Activated CD4-positive, alpha-beta T cell treated with anti-CD3 and anti-CD28 coated beads for 1 hour (primary cell): ENCODE measurements at regions not wholly inside any gene's neighbourhood (a gene's known extent, or its start where the extent isn't known, plus 50 kb on each side); places are given as distances from the start of the nearest gene placed in this dataset.
"Not testable (repeated sequence)": the region's sequence is repeated elsewhere in the genome, so short reads cannot be mapped to it uniquely, and the experiment has no call there.

Source experiments
- DNase-seq: peaks from one replicate; pipeline ENCODE4 v3.0.0-alpha.2; 2020

- DNase-seq, result not testable (repeated sequence)
These were observed 155.3 kb downstream of the TMEM121 start for GRCh38 chr14:105681606-105682185.

- not testable (repeated sequence) for DNase-seq
These were observed 156.1 kb downstream of the TMEM121 start for GRCh38 chr14:105682442-105682841.

GRCh38 chr14:105682956-105683570, 156.7 kb downstream of the TMEM121 start:
- DNase-seq, result no peak

DNA sequence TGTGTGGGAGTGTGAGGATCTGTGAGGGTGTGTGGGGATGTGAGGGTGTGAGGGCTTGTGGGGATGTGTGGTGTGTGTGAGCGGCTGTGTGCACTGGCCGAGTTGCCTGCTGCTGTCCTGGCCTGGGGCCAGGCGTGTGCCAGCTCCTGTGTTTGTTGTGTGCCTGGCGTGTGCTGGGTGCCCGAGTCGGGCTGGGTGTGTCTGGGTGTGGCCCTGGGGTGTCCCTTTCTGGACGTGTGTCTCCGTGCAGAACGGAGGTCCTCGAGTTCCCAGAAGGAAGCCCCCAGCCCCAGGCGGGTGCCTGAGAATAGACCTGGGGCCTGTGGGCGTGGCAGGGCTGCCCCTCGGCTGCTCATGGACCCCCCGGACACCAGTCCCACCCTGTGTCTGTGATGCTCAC, 157.7 kb downstream of the TMEM121 start:
- DNase-seq, result not testable (repeated sequence)

GRCh38 chr14:105684597-105684996, 158.2 kb downstream of the TMEM121 start:
- not testable (repeated sequence) for DNase-seq

- DNase-seq, result no peak
These were observed 158.6 kb downstream of the TMEM121 start for GRCh38 chr14:105685003-105685402.

DNA sequence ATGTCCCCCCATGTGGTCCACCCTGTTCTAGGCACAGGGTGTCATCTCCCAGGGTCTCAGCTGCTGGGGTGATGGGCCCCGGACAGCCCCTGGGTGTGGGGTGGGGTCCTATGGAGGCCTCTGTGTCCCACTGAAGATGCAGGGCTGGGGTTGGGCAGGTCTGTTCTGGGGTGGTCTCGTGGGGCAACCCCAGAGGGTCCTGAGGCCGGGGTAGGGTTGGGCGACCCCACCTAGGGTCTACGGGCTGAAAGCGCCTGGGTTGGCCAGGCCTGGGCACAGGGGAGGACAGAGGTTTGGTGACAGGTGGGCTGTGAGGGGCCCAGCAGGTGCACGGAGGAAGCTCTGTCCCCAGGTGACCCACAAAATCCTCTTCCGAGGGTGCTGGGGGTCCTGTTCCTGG, 159.2 kb downstream of the TMEM121 start:
- not testable (repeated sequence) for DNase-seq

DNA sequence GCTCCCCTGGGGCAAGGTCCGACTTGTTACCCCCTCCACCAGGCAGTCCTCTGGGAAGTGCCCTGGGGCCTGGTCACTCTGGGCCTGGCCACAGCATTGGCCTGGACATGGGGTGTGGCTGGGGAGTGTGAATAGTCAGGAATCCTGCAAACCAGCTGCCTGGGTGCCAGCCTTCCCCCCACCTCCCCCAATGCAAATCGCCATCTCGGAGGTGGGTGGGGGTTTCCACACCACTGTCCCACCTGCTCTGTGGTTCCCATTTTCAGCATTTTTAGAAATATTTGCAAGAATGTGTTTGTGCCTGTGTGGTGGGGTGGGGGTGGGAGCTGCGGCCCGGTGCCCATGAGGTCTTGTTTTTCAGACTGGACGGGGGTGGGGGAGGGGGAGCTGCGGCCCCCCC, 159.7 kb downstream of the TMEM121 start:
- DNase-seq, result not testable (repeated sequence)

GRCh38 chr14:105686462-105687170, 160.2 kb downstream of the TMEM121 start:
- not testable (repeated sequence) for DNase-seq

GRCh38 chr14:105687171-105688022, 161.0 kb downstream of the TMEM121 start:
- not testable (repeated sequence) for DNase-seq

DNA sequence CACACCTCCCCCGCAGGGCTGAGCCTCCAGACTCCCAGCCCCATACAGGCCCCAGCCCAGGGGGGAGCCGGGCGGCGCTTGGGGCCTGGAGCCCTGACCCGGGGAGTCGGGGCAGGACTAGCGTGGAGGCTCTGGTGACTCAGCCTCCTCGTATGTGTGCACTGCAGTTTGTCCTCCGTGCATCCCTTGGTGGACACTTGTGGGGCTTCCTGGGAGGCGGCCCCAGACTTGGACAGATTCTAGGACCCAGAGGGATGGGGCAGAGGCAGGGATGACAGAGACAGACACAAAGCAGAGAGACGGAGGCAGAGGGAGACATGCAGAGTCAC, 161.6 kb downstream of the TMEM121 start:
- DNase-seq, result not testable (repeated sequence)

- not testable (repeated sequence) for DNase-seq
These were observed 162.4 kb downstream of the TMEM121 start for GRCh38 chr14:105688664-105689221.

GRCh38 chr14:105689722-105690121, 163.3 kb downstream of the TMEM121 start:
- DNase-seq, result no peak

DNA sequence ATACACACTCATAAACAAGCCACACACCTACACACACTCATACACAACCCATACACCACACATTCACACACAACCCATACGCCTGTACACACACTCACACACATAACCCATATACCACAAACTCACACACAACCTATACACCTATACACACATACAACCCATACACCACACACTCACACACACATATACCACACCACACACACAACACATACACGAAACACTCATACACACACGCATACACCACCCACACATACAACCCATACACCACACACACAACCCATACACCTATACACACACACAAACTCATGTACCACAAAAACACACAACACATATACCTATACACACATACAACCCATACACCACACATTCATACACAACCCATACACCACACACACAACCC, 164.3 kb downstream of the TMEM121 start:
- DNase-seq, result no peak

DNA sequence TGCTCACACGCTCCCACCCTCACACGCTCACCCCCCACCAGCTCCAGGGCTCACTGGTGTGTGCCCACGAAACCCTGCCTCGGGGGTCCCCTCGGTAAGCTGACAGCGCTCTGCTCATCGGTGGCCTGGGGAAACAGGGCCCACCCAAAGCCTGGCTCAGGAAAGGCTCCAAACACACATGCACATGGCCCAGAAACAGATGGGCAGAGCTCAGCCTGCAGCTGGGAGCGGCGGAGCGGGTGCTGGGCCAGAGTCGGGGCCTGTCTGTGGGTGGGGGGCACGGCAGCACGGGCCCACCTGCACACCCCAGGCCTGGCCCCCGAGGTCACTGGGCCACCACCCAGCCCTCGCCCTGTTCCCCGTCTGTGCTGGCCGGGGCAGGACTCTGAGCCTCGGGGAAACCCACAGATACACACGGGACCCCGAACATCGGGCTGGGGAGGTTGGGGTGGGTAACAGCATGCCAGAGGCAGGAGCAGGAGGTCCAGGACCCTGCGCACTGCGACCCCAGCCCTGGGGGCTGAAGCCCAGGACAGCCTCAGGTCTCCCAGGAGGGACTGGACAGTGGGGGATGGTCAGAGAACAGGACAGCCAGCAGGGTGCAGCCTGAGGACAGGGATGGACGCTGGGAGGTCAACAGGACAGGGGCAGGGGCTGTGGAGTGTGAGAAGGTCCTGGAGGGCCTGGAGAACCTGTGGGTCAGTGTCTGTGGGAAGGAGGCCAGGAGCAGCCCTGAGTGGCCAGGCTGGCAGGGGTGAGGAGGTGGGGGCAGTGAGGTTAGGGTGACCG, 165.1 kb downstream of the TMEM121 start:
- DNase-seq, result not testable (repeated sequence)

DNA sequence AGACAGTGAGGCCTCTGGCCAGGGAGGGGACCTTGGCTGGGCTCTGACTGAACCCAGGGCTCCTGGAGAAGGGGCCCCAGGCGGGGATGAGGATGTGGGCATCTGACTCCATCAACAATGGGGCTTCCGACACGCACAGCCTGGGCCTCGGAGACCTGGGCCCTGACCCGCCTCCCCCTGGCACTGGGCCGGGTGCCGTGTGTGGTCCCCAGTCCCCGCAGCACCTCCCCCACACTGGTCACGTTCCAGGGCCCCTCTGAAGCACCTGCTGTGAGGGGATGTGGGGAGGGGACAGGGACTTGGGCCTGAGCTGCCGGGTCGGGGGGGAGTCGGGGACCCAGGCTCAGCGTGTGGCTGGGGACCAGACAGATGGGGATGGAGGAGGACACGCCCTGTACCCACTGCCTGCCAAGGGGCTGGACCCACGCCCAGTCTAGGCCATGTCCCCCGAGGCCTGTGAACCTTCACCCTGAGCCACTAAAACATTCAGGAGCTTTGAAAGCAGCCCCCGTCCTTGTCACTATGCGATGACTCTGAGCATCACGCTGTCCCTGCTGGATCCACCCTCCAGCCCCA, 165.8 kb downstream of the TMEM121 start:
- not testable (repeated sequence) for DNase-seq

- DNase-seq, result no peak
These were observed 168.6 kb downstream of the TMEM121 start for GRCh38 chr14:105694961-105695360.

GRCh38 chr14:105696388-105696787, 170.0 kb downstream of the TMEM121 start:
- not testable (repeated sequence) for DNase-seq

DNA sequence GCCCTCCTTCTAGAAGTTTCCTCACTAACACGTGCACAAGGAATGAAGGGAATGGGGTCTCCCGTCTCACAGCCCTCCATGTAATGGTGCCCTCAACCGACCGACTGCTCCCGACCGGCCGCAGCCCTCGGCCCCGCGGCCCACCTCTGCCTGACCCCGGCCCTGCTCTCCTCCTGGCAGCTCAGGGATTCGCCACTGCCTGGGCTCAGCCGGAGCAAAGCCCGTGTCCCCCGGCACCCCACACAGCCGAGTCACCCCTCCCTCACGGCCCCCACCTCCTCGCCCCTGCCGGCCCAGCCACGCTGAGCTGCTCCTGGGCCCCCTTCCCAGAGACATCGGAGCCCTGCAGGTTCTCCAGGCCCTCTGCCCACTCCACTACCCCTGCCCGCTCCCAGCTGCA, 171.0 kb downstream of the TMEM121 start:
- DNase-seq, result not testable (repeated sequence)

- not testable (repeated sequence) for DNase-seq
These were observed 171.6 kb downstream of the TMEM121 start for GRCh38 chr14:105697955-105698354.

DNA sequence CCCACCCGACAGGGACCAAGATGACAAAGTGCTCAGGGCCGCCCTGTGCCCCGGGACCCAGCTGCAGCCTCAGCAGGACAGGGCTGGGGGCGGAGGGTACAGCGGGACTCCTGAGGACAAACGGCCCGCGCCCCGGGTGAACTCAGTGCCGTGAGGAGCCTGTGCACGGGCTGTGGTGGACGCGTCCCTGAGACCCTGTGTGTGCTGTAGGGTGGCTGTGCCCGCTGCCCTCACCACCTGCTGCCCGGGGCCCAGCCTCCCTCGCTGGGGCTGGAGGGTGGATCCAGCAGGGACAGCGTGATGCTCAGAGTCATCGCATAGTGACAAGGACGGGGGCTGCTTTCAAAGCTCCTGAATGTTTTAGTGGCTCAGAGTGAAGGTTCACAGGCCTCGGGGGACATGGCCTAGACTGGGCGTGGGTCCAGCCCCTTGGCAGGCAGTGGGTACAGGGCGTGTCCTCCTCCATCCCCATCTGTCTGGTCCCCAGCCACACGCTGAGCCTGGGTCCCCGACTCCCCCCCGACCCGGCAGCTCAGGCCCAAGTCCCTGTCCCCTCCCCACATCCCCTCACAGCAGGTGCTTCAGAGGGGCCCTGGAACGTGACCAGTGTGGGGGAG, 172.7 kb downstream of the TMEM121 start:
- not testable (repeated sequence) for DNase-seq
